HepG2 (cell line): ENCODE measurements at regions not wholly inside any gene's neighbourhood (a gene's known extent, or its start where the extent isn't known, plus 50 kb on each side); places are given as distances from the start of the nearest gene placed in this dataset.

Experiments used
- ATF3 ChIP-seq: sonication (generic); formaldehyde crosslinking; IDR thresholded peaks from 2 replicates; pipeline ENCODE4 v1.4.0; 2020; ENCODE audit warnings: missing genetic modification reagents
- CEBPB ChIP-seq: IDR thresholded peaks from 2 replicates; pipeline ENCODE4 v1.6.1; 2011; ENCODE audit warnings: low read depth, low read length, improper control_type of control experiment, borderline replicate concordance
- CHD4 ChIP-seq: fragments of 200-600 bp; sonication (generic); IDR thresholded peaks from 2 replicates; pipeline ENCODE4 v1.7.0; 2017; ENCODE audit warnings: mild to moderate bottlenecking, low read length, borderline replicate concordance
- JUNB ChIP-seq: sonication (generic); formaldehyde crosslinking; IDR thresholded peaks from 2 replicates; pipeline ENCODE4 v1.8.0; 2022; ENCODE audit warnings: missing genetic modification reagents, mild to moderate bottlenecking, borderline replicate concordance
- PBX2 ChIP-seq: IDR thresholded peaks from 2 replicates; pipeline ENCODE4 v1.6.1; 2016; ENCODE audit warnings: control low read depth
- POLR2A ChIP-seq, 2 experiments: IDR thresholded peaks; 2 replicates each; pipeline ENCODE4 v1.6.1; 2011; ENCODE audit warnings: low read depth in 2 of 2, low read length in 2 of 2, mild to moderate bottlenecking in 1 of 2, moderate library complexity in 1 of 2; ENCODE audit not compliant: insufficient read depth in 1 of 2
- POLR2AphosphoS5 ChIP-seq: IDR thresholded peaks from 2 replicates; pipeline ENCODE4 v1.6.1; 2012; ENCODE audit warnings: low read depth, low read length
- RNF219 ChIP-seq: sonication (generic); formaldehyde crosslinking; IDR thresholded peaks from 2 replicates; pipeline ENCODE4 v1.5.0; 2020; ENCODE audit warnings: mild to moderate bottlenecking, missing genetic modification reagents
- ZFP36L2 ChIP-seq: sonication (generic); formaldehyde crosslinking; IDR thresholded peaks from 2 replicates; pipeline ENCODE4 v1.4.0; 2020; ENCODE audit warnings: missing genetic modification reagents
- ZSCAN9 ChIP-seq: IDR thresholded peaks from 2 replicates; pipeline ENCODE4 v1.6.1; 2016; ENCODE audit warnings: borderline replicate concordance

GRCh38 chr16:80258407-80258806, 282.4 kb upstream of the DYNLRB2 start:
- no peak for TF ChIP-seq POLR2A (IDR thresholded peaks at IDR 0.05; ENCODE audit: insufficient read depth in 1 of 2, low read depth in 2 of 2, low read length in 2 of 2)
- TF ChIP-seq POLR2AphosphoS5: no peak
- no peak for TF ChIP-seq ATF3 (CRISPR knock-in tag)
- TF ChIP-seq RNF219 (CRISPR knock-in tag): no peak
- no peak for TF ChIP-seq JUNB
- TF ChIP-seq ZFP36L2 (CRISPR knock-in tag): no peak
- no peak for TF ChIP-seq CEBPB
- no peak for TF ChIP-seq ZSCAN9
- no peak for TF ChIP-seq PBX2 (CRISPR knock-in tag)
- TF ChIP-seq CHD4: no peak
